RWPE1 (cell line): ENCODE measurements at regions not wholly inside any gene's neighbourhood (a gene's known extent, or its start where the extent isn't known, plus 50 kb on each side); places are given as distances from the start of the nearest gene placed in this dataset.

Source experiments
- CTCF ChIA-PET: fragments of 350-600 bp; sonication (Branson Sonifier 250); formaldehyde crosslinking; extraction: SDS; loops from one replicate; lab custom pipeline; 2021; lab: Yijun Ruan, JAX
- POLR2A ChIA-PET: fragments of 400-600 bp; formaldehyde crosslinking; extraction: SDS; loops from one replicate; lab custom pipeline; 2020; ENCODE audit warnings: antibody characterized with exemption; ENCODE audit not compliant: low non-redundant PET; lab: Yijun Ruan, JAX
- DNase-seq: peaks from one replicate; pipeline ENCODE4 v3.0.0; 2012; ENCODE audit warnings: low spot score
- H3K27ac ChIP-seq: fragments of 450-650 bp; 2 replicates; pipeline ENCODE4 v1.5.1; 2017
- CTCF ChIP-seq: fragments of 450-650 bp; conservative IDR thresholded peaks from 2 replicates; pipeline ENCODE4 v1.5.1; 2017; ENCODE audit warnings: low read depth, mild to moderate bottlenecking

GRCh38 chr1:57945045-57945444, 521.2 kb upstream of the DAB1 start:
- no peak for DNase-seq
- ChIA-PET CTCF (interaction anchor here (0.7 kb wide), 1 partner anchor 13 kb away, joined by 5 read pairs; no protein-coding TSS in a partner anchor), POLR2A (no interaction called here)
- TF ChIP-seq CTCF = no peak
- H3K27ac ChIP-seq = no peak overlapping the region

- CTCF ChIA-PET = no interaction called here
Observed at GRCh38 chr1:57943365-57943764, 519.5 kb upstream of the DAB1 start.

GRCh38 chr1:57934745-57935144, 510.9 kb upstream of the DAB1 start:
- ChIA-PET CTCF (interaction anchor here (0.6 kb wide), 1 partner anchor 456 kb away, joined by 3 read pairs; no protein-coding TSS in a partner anchor), POLR2A (no interaction called here)
- no peak overlapping the region for H3K27ac ChIP-seq
- DNase-seq = no peak
- no peak for TF ChIP-seq CTCF

More at GRCh38 chr1:57943365-57943764, 519.5 kb upstream of the DAB1 start:
- DNase-seq = no peak
- TF ChIP-seq CTCF = no peak
- POLR2A ChIA-PET = no interaction called here
- H3K27ac ChIP-seq = no peak overlapping the region

- ChIA-PET POLR2A (no interaction called here), CTCF (interaction anchor here (0.6 kb wide), 2 partner anchors 165 to 609 kb away, joined by 3 to 6 read pairs; no protein-coding TSS in a partner anchor)
- DNase-seq = no peak
- TF ChIP-seq CTCF = no peak
- no peak overlapping the region for H3K27ac ChIP-seq
Observed at GRCh38 chr1:57927003-57927402, 503.1 kb upstream of the DAB1 start.

- no peak overlapping the region for H3K27ac ChIP-seq
- POLR2A ChIA-PET = no interaction called here
- CTCF ChIA-PET = interaction anchor here (0.6 kb wide), 1 partner anchor 65 kb away, joined by 3 read pairs; no protein-coding TSS in a partner anchor
- no peak for TF ChIP-seq CTCF
- no peak for DNase-seq
Observed at GRCh38 chr1:57926025-57926552, 502.2 kb upstream of the DAB1 start.

- ChIA-PET POLR2A (no interaction called here), CTCF (no interaction called here)
- TF ChIP-seq CTCF = no peak
- no peak for DNase-seq
- H3K27ac ChIP-seq = no peak overlapping the region
Observed at GRCh38 chr1:57925226-57925625, 501.4 kb upstream of the DAB1 start.
